AG08396 (cell line): ENCODE measurements at regions not wholly inside any gene's neighbourhood (a gene's known extent, or its start where the extent isn't known, plus 50 kb on each side); places are given as distances from the start of the nearest gene placed in this dataset.
"Not testable (repeated sequence)": the region's sequence is repeated elsewhere in the genome, so short reads cannot be mapped to it uniquely, and the experiment has no call there.

Source experiments
- DNase-seq: peaks from one replicate; pipeline ENCODE4 v3.0.0; 2012; ENCODE audit warnings: low spot score, mixed read lengths

GRCh38 chr9:96131825-96132224 is 170.2 kb downstream of the HSD17B3 start:
- no peak for DNase-seq

DNA sequence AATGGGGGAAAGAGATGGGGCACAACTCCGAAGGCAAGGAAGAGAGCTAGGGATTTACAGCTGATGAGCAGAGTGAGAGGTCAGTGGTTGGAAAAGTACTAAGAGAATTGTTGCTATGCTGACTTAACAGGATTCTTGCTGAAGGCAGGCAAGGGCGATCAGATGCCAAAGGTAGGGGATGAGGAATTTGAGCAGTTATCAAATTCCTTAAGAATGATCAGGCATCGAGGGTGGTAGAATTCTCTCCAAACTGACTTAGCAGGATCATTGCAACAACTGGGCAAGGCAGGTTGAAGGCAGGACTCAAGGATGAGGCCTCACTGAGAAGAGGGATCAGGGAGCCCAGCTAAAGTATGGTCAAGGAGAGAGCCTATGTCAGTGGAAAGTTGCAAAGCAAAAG is 171.0 kb downstream of the HSD17B3 start:
- no peak for DNase-seq

DNA sequence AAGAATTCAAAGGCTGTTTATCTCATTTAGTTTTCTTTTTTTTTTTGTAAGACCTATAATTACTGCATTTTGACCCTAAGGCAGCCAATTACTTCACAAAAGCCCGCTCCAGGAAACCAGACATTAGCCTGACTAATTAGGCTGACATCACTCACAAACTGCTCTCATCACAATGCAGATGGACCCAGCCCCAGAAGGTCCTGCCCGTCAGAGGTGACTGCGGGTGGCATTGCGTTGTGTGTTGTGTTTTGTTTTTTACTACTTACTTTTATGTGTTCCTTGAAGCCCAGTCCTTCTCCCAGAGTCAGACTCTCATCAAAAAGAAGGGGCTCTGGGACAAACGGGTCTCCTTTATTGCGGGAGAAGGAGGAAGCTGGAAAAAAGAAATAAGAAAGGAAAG is 172.2 kb downstream of the HSD17B3 start:
- DNase-seq: no peak

DNA sequence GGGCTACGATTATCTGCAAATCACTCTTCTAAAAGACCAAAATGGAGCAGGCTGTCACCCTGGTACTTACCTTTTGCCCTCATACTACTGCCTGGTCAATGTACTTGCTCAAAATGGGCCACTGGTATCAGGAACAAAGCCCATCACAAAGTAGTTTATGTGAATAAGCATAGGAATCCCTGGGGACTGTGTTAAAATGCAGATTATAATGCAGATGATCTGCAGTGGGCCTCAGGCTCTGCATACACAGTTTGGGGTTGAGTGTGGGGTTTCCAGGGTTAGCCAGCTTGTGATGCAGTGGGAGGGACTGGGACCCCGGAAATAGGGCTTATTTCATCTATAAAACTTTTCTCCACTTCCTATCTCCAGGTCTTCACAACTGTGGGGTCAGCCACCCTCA is 173.1 kb downstream of the HSD17B3 start:
- no peak for DNase-seq

GRCh38 chr9:96126321-96126881 is 175.6 kb downstream of the HSD17B3 start:
- no peak for DNase-seq

- DNase-seq: no peak
These were observed 176.4 kb downstream of the HSD17B3 start for GRCh38 chr9:96125624-96126023.

DNA sequence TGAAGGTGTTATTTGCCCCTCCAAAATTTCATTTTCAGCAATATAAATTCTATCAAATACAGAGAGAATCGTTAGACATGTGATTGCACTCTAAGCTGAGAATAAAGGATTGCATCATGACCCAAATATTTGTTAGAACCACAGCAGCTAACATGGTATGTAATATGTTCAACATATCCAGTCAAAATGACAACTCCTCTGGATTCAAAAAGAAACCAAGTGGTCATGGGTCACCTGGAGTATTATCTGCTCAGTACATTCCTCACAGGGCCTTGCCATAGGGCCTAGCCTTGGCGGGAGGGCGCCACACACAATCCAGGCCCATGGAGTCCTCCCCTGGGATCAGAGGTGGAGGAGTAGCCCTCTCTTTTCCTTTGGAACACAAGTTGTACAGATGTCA is 179.2 kb downstream of the HSD17B3 start:
- peak; percentile 33 for DNase-seq

DNA sequence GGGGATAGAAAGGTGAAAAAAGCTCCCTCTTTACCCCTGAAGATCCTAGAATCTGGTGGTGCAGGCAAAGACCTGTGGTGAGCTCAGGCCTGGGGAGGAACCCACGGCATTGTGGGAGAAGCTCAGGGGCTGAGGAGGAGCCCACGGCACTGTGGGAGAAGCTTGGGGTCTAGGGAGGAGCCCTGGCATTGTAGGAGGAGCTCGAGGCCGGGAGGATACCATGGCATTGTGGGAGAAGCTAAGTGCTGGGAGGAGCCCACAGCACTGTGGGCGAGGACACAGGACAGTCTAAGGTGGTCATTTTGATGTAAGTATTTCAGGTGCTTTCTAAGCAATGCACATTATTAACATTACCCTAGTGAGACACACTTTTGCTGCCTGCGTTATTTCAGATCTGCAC is 179.7 kb downstream of the HSD17B3 start:
- no peak for DNase-seq

GRCh38 chr9:96121136-96121535 is 180.8 kb downstream of the HSD17B3 start:
- DNase-seq: no peak

DNA sequence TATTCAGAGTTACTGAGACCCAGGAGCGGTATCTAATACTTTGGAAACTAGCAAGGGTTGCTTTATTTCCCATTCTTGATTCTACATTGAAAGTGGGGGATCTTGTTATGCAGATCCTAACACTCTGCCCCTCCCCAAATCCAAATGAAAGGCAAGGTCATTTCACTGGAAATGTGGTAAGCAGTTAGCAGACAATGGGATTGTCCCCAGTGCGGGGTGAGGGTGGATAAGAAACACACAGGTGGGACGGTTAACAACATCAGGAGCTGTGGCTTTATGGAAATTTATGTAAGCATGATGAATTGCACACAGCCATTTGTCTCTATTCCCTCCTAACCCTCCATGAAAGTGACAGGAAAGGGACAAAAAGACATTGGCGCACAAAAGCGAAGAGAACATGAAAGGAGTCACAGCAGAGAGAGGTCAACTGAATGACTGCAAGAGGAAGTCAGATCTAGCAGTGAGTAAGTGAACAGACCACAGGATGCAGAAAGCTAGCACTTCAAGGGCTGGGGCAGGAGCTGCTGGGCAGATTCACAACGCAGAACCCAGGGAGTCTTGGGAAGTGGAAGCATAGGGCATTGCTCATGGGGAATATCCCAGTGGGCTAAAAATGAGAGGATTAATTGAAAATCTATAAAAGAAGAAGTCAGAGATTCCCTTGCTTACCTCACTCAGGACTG is 184.4 kb downstream of the HSD17B3 start:
- no peak for DNase-seq

GRCh38 chr9:96116275-96117064 is 185.5 kb downstream of the HSD17B3 start:
- no peak for DNase-seq

- no peak for DNase-seq
These were observed 186.1 kb downstream of the HSD17B3 start for GRCh38 chr9:96115836-96116235.

- no peak for DNase-seq
These were observed 188.9 kb downstream of the HSD17B3 start for GRCh38 chr9:96113032-96113431.

DNA sequence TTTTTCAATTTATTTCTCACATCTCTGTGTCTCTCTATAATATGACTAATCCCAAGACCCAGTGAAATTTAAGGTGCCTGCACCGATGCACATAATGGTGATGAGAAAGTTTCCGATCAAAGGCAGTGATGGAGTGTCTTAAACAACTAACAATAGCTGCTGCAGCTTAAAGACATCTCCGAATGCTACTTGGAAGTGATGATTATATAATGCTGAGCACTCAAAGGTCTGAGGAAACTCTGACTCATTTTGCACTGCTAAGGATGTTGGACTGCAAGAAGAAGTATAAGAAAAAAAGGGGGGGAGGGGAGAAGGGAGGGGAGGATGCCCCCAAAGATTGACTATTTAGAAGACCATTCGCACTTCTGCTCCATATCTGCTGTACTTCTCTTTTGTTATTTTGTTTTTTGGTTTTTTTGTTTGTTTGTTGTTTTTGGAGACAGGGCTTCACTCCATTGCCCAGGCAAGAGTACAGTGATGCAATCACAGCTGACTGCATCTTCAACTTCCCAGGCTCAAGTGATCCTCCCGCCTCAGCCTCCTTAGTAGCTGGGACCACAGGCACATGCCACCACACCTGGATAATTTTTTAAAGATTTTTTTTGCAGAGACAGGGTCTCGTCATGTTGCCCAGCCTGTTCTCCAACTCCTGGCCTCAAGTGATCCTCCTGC is 192.2 kb downstream of the HSD17B3 start:
- no peak for DNase-seq

GRCh38 chr9:96108691-96109380 is 193.1 kb downstream of the HSD17B3 start:
- DNase-seq: no peak

DNA sequence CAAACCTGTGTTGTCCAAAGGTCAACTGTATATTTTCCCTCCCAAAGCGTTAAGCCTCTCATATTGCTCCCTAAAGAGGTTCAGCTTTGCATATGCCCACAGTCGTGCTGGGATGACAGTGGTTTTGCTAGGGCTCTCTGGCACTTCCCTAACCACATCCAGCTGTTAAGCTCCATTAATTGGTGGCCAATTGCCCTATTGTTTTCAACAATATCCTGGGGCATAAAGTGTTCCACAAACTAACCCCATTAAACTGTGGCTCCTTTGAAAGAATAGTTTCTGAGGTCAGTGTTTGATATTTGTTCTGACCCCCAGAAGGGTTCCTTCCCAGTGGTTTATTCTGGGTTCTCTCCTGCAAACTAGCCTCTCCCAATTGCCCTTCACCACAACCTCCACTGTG is 194.5 kb downstream of the HSD17B3 start:
- DNase-seq: no peak

- DNase-seq: no peak
These were observed 201.3 kb downstream of the HSD17B3 start for GRCh38 chr9:96100385-96101300.

GRCh38 chr9:96090630-96091029 is 211.3 kb downstream of the HSD17B3 start:
- DNase-seq: not testable (repeated sequence)

- no peak for DNase-seq
These were observed 212.4 kb downstream of the HSD17B3 start for GRCh38 chr9:96089452-96090085.

GRCh38 chr9:96088510-96088909 is 213.0 kb downstream of the ERCC6L2 start:
- no peak for DNase-seq
